ENCODE measurements at regions not wholly inside any gene's neighbourhood (a gene's known extent, or its start where the extent isn't known, plus 50 kb on each side); places are given as distances from the start of the nearest gene placed in this dataset.

GRCh38 chr14:48955857-48956256 is 630.3 kb downstream of the RPS29 start:
- DNase-seq (no peak), ATAC-seq (ENCODE audit: low read depth) (no peak)
- ChIA-PET CTCF (no interaction called here), POLR2A (no interaction called here)
- Mint-ChIP-seq H3K4me3 (no peak overlapping the region), H3K27ac (no peak overlapping the region), H3K36me3 (ENCODE audit: low read depth) (no peaks in the 10 kb centered on the region), H3K27me3 (peaks cover 2% of the 10 kb centered on the region), H3K4me1 (peaks cover 9% of the 10 kb centered on the region), H3K9me3 (no peaks in the 10 kb centered on the region)
- TF ChIP-seq CTCF (IDR thresholded peaks at IDR 0.05): no peak
- intact Hi-C loops (cut with micrococcal nuclease): no loop called here

- H3K36me3 Mint-ChIP-seq (ENCODE audit: low read depth): no peaks in the 10 kb centered on the region
- no peak for DNase-seq
- H3K27ac Mint-ChIP-seq: no peak overlapping the region
- H3K27me3 Mint-ChIP-seq: peaks cover 4% of the 10 kb centered on the region
- TF ChIP-seq CTCF (IDR thresholded peaks at IDR 0.05): no peak
- no peak for ATAC-seq (ENCODE audit: low read depth)
- no peaks in the 10 kb centered on the region for H3K9me3 Mint-ChIP-seq
- H3K4me3 Mint-ChIP-seq: no peak overlapping the region
- CTCF ChIA-PET: no interaction called here
- peaks cover 9% of the 10 kb centered on the region for H3K4me1 Mint-ChIP-seq
- POLR2A ChIA-PET: no interaction called here
- intact Hi-C loops (cut with micrococcal nuclease): no loop called here
These were observed 631.7 kb downstream of the RPS29 start for GRCh38 chr14:48954446-48954845.

GRCh38 chr14:48944809-48945208 is 641.4 kb downstream of the RPS29 start:
- intact Hi-C loops (cut with micrococcal nuclease): no loop called here
- TF ChIP-seq CTCF (IDR thresholded peaks at IDR 0.05): no peak
- ChIA-PET CTCF (no interaction called here), POLR2A (no interaction called here)
- Mint-ChIP-seq H3K9me3 (no peaks in the 10 kb centered on the region), H3K27me3 (peaks cover 2% of the 10 kb centered on the region), H3K27ac (no peak overlapping the region), H3K36me3 (ENCODE audit: low read depth) (no peaks in the 10 kb centered on the region), H3K4me1 (no peaks in the 10 kb centered on the region), H3K4me3 (no peak overlapping the region)
- DNase-seq (no peak), ATAC-seq (ENCODE audit: low read depth) (no peak)

GRCh38 chr14:48943913-48944312 is 642.3 kb downstream of the RPS29 start:
- H3K27ac Mint-ChIP-seq: no peak overlapping the region
- no peaks in the 10 kb centered on the region for H3K36me3 Mint-ChIP-seq (ENCODE audit: low read depth)
- TF ChIP-seq CTCF (IDR thresholded peaks at IDR 0.05): no peak
- H3K4me1 Mint-ChIP-seq: no peaks in the 10 kb centered on the region
- intact Hi-C loops (cut with micrococcal nuclease): no loop called here
- no peaks in the 10 kb centered on the region for H3K9me3 Mint-ChIP-seq
- H3K27me3 Mint-ChIP-seq: peaks cover 2% of the 10 kb centered on the region
- ChIA-PET CTCF (no interaction called here), POLR2A (no interaction called here)
- DNase-seq (no peak), ATAC-seq (ENCODE audit: low read depth) (no peak)
- H3K4me3 Mint-ChIP-seq: no peak overlapping the region

- no peak overlapping the region for H3K4me3 Mint-ChIP-seq
- no peaks in the 10 kb centered on the region for H3K9me3 Mint-ChIP-seq
- intact Hi-C loops (cut with micrococcal nuclease): no loop called here
- no peaks in the 10 kb centered on the region for H3K36me3 Mint-ChIP-seq (ENCODE audit: low read depth)
- H3K27ac Mint-ChIP-seq: no peak overlapping the region
- POLR2A ChIA-PET: no interaction called here
- H3K27me3 Mint-ChIP-seq: no peaks in the 10 kb centered on the region
- CTCF ChIA-PET: no interaction called here
- DNase-seq (no peak), ATAC-seq (ENCODE audit: low read depth) (no peak)
- no peak for TF ChIP-seq CTCF (IDR thresholded peaks at IDR 0.05)
- H3K4me1 Mint-ChIP-seq: peaks cover 3% of the 10 kb centered on the region
These were observed 648.5 kb downstream of the RPS29 start for GRCh38 chr14:48937541-48938195.
